Renal cortical epithelial cell (primary cell): ENCODE measurements at regions not wholly inside any gene's neighbourhood (a gene's known extent, or its start where the extent isn't known, plus 50 kb on each side); places are given as distances from the start of the nearest gene placed in this dataset.
"Not testable (repeated sequence)": the region's sequence is repeated elsewhere in the genome, so short reads cannot be mapped to it uniquely, and the experiment has no call there.

Experiments used
- DNase-seq: peaks from one replicate; pipeline ENCODE4 v3.0.0-alpha.2; 2011; ENCODE audit warnings: low read depth

- DNase-seq: no peak
Observed at GRCh38 chr6:7016226-7016625, 91.5 kb upstream of the RREB1 start.

GRCh38 chr6:7021301-7021700 lies 86.5 kb upstream of the RREB1 start:
- DNase-seq: no peak

GRCh38 chr6:7025861-7026260 lies 81.9 kb upstream of the RREB1 start:
- DNase-seq: no peak

GRCh38 chr6:7028963-7029362 lies 78.8 kb upstream of the RREB1 start:
- not testable (repeated sequence) for DNase-seq

- not testable (repeated sequence) for DNase-seq
Observed at GRCh38 chr6:7030968-7031367, 76.8 kb upstream of the RREB1 start.

GRCh38 chr6:7033202-7033601 lies 74.6 kb upstream of the RREB1 start:
- DNase-seq: no peak

GRCh38 chr6:7034055-7034454 lies 73.7 kb upstream of the RREB1 start:
- DNase-seq: peak; percentile 48

- peak; percentile 54 for DNase-seq
Observed at GRCh38 chr6:7035837-7036249, 71.9 kb upstream of the RREB1 start.

GRCh38 chr6:7041511-7042026 lies 66.2 kb upstream of the RREB1 start:
- no peak for DNase-seq

GRCh38 chr6:7042056-7042653 lies 65.6 kb upstream of the RREB1 start:
- peak; percentile 35 for DNase-seq

- no peak for DNase-seq
Observed at GRCh38 chr6:7042654-7043545, 64.9 kb upstream of the RREB1 start.

GRCh38 chr6:7045331-7045730 lies 62.4 kb upstream of the RREB1 start:
- no peak for DNase-seq

- DNase-seq: no peak
Observed at GRCh38 chr6:7045746-7046145, 62.0 kb upstream of the RREB1 start.

- DNase-seq: no peak
Observed at GRCh38 chr6:7047128-7047527, 60.6 kb upstream of the RREB1 start.

- no peak for DNase-seq
Observed at GRCh38 chr6:7047966-7048365, 59.8 kb upstream of the RREB1 start.

- no peak for DNase-seq
Observed at GRCh38 chr6:7048894-7049293, 58.9 kb upstream of the RREB1 start.

GRCh38 chr6:7050004-7050403 lies 57.8 kb upstream of the RREB1 start:
- DNase-seq: no peak

- peak; percentile 90 for DNase-seq
Observed at GRCh38 chr6:7050872-7051779, 56.6 kb upstream of the RREB1 start.

- DNase-seq: no peak
Observed at GRCh38 chr6:7051780-7052442, 55.9 kb upstream of the RREB1 start.

GRCh38 chr6:7052443-7053011 lies 55.2 kb upstream of the RREB1 start:
- peak; percentile 84 for DNase-seq

GRCh38 chr6:7053125-7053774 lies 54.5 kb upstream of the RREB1 start:
- DNase-seq: peak; percentile 45
